SK-N-SH treated with all-trans-retinoic acid at 6 μM for 48 hours (cell line): ENCODE measurements at regions not wholly inside any gene's neighbourhood (a gene's known extent, or its start where the extent isn't known, plus 50 kb on each side); places are given as distances from the start of the nearest gene placed in this dataset.

ENCODE experiments used
- CSDC2 ChIP-seq: fragments of 250-450 bp; sonication (Bioruptor Pico); IDR thresholded peaks from 2 replicates; pipeline ENCODE4 v1.5.0; 2020; ENCODE audit warnings: mild to moderate bottlenecking, moderate library complexity
- ESRRG ChIP-seq: fragments of 250-450 bp; sonication (Bioruptor Pico); IDR thresholded peaks from 2 replicates; pipeline ENCODE4 v1.6.1; 2021; ENCODE audit warnings: mild to moderate bottlenecking
- GLIS3 ChIP-seq: fragments of 250-450 bp; sonication (Bioruptor Pico); IDR thresholded peaks from 2 replicates; pipeline ENCODE4 v1.5.0; 2020; ENCODE audit warnings: mild to moderate bottlenecking, moderate library complexity
- OSR1 ChIP-seq: fragments of 250-450 bp; sonication (Bioruptor Pico); IDR thresholded peaks from 2 replicates; pipeline ENCODE4 v1.8.0; 2022; ENCODE audit warnings: moderate library complexity, mild to moderate bottlenecking, inconsistent platforms
- PPARA ChIP-seq: fragments of 250-450 bp; sonication (Bioruptor Pico); IDR thresholded peaks from 2 replicates; pipeline ENCODE4 v1.5.0; 2020; ENCODE audit warnings: mild to moderate bottlenecking, borderline replicate concordance
- RARB ChIP-seq: fragments of 250-450 bp; sonication (Bioruptor Pico); IDR thresholded peaks from 2 replicates; pipeline ENCODE4 v1.8.0; 2021; ENCODE audit warnings: mild to moderate bottlenecking, moderate library complexity
- SNAI2 ChIP-seq: fragments of 250-450 bp; sonication (Bioruptor Pico); IDR thresholded peaks from 2 replicates; pipeline ENCODE4 v1.5.0; 2020; ENCODE audit warnings: mild to moderate bottlenecking, moderate library complexity
- TCF4 ChIP-seq: fragments of 250-450 bp; sonication (Bioruptor Pico); IDR thresholded peaks from 2 replicates; pipeline ENCODE4 v1.8.0; 2021; ENCODE audit warnings: mild to moderate bottlenecking, moderate library complexity, borderline replicate concordance
- TOX ChIP-seq: fragments of 250-450 bp; sonication (Bioruptor Pico); IDR thresholded peaks from 2 replicates; pipeline ENCODE4 v1.8.0; 2021; ENCODE audit warnings: mild to moderate bottlenecking, moderate library complexity, borderline replicate concordance
- ZFP3 ChIP-seq: fragments of 250-450 bp; sonication (Bioruptor Pico); IDR thresholded peaks from 2 replicates; pipeline ENCODE4 v1.5.0; 2020; ENCODE audit warnings: mild to moderate bottlenecking, moderate library complexity
- ZFP30 ChIP-seq: fragments of 450-650 bp; formaldehyde crosslinking; IDR thresholded peaks from 2 replicates; pipeline ENCODE4 v1.5.0; 2022; ENCODE audit warnings: mild to moderate bottlenecking, moderate library complexity
- ZNF565 ChIP-seq: fragments of 450-650 bp; formaldehyde crosslinking; conservative IDR thresholded peaks from 2 replicates; pipeline ENCODE4 v1.5.0; 2020; ENCODE audit warnings: low read depth, mild to moderate bottlenecking, moderate library complexity
- TF ChIP-seq, protein P1 (sequence below): fragments of 250-450 bp; sonication (Bioruptor Pico); IDR thresholded peaks from 2 replicates; pipeline ENCODE4 v1.8.0; 2020; ENCODE audit warnings: mild to moderate bottlenecking, moderate library complexity, borderline replicate concordance

DNA sequence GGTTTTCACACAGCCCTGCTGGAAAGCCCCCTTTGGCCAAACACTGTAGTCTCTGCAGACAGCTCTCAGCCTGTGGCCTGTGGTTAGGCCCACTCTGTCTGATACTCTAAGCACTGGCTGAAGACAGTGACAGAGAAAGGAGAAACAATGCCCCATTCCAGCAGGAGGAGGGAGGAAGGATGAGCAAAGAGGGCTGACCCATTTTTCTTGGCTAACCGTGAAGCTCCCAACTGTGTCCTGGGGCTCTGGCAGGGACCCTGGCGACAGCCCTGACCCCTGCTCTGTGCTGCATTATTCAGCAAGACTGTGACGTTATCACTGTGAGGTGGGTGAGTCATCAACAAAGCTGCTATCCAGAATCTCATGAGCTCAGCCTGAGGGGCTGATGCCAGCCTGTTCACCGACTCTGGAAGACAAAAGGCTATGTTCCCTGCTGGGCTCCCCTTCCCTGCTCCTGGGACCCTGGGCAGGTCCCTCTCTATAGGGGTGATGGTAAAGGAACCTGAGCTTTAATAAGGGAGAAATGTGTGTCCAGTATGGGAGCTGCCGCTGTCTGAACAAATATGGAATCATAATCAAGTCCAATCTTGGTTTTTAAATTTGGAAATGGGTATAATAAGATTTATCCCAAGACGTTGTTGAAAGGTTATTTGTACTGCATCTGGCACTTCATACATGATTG lies 107.0 kb downstream of the RHOU start:
- peak; percentile 12; the same call in 1 of the 2 replicates for TF ChIP-seq CSDC2 (CRISPR knock-in tag)
- no peak for TF ChIP-seq ZFP30 (CRISPR knock-in tag)
- TF ChIP-seq OSR1 (CRISPR knock-in tag), result no peak
- no peak for TF ChIP-seq RARB
- no peak for TF ChIP-seq ZNF565 (CRISPR knock-in tag)
- no peak for TF ChIP-seq TCF4 (CRISPR knock-in tag)
- TF ChIP-seq PPARA (CRISPR knock-in tag), result no peak
- TF ChIP-seq SNAI2 (CRISPR knock-in tag), result no peak
- TF ChIP-seq ESRRG, result no peak
- TF ChIP-seq ZFP3 (CRISPR knock-in tag), result no peak
- TF ChIP-seq GLIS3 (CRISPR knock-in tag), result no peak
- TF ChIP-seq TOX (CRISPR knock-in tag), result no peak
- TF ChIP-seq, protein P1, sequence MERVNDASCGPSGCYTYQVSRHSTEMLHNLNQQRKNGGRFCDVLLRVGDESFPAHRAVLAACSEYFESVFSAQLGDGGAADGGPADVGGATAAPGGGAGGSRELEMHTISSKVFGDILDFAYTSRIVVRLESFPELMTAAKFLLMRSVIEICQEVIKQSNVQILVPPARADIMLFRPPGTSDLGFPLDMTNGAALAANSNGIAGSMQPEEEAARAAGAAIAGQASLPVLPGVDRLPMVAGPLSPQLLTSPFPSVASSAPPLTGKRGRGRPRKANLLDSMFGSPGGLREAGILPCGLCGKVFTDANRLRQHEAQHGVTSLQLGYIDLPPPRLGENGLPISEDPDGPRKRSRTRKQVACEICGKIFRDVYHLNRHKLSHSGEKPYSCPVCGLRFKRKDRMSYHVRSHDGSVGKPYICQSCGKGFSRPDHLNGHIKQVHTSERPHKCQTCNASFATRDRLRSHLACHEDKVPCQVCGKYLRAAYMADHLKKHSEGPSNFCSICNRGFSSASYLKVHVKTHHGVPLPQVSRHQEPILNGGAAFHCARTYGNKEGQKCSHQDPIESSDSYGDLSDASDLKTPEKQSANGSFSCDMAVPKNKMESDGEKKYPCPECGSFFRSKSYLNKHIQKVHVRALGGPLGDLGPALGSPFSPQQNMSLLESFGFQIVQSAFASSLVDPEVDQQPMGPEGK (CRISPR knock-in tag), result no peak
